Ovary (tissue), 3 donors: ENCODE measurements at regions not wholly inside any gene's neighbourhood (a gene's known extent, or its start where the extent isn't known, plus 50 kb on each side); places are given as distances from the start of the nearest gene placed in this dataset.

Source experiments
- EP300 ChIP-seq: sonication (generic); formaldehyde crosslinking; IDR thresholded peaks from one replicate; pipeline ENCODE4 v1.6.1; 2017; ENCODE audit warnings: antibody characterized with exemption
- POLR2A ChIP-seq: fragments of 450-650 bp; IDR thresholded peaks from one replicate; pipeline ENCODE4 v1.6.1; 2017; ENCODE audit warnings: antibody characterized with exemption, mild to moderate bottlenecking, moderate library complexity
- TF ChIP-seq, protein P1 (sequence below), 3 donors: fragments of 450-650 bp in 2 of 3; fragments of 200-600 bp in 1 of 3; IDR thresholded peaks; one replicate each; pipeline versions ENCODE4 v1.5.1 to v1.8.0; 2016 to 2022; ENCODE audit warnings: antibody characterized with exemption in 3 of 3, mild to moderate bottlenecking in 1 of 3
- donor health status: DM: no; HTN: no; CAD: no.

DNA sequence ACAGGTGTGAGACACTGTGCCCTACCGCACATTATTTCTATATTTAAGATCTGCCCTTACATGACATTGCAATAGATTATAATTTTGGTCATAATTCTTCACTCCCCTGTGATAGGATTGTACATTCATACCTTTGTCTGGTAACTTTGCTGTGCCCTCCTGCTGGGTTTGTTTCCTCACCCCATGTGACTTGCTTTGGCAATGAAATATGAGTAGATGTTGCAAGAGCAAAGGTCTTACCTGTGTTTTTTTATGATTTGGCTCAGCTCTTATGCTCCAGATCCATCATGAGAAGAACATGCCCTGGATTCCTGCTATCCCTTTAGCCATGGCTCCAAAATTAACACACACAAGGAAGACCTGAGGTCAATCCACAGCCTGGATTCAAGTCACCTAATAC is 137.7 kb upstream of the EOMES start:
- TF ChIP-seq, protein P1, sequence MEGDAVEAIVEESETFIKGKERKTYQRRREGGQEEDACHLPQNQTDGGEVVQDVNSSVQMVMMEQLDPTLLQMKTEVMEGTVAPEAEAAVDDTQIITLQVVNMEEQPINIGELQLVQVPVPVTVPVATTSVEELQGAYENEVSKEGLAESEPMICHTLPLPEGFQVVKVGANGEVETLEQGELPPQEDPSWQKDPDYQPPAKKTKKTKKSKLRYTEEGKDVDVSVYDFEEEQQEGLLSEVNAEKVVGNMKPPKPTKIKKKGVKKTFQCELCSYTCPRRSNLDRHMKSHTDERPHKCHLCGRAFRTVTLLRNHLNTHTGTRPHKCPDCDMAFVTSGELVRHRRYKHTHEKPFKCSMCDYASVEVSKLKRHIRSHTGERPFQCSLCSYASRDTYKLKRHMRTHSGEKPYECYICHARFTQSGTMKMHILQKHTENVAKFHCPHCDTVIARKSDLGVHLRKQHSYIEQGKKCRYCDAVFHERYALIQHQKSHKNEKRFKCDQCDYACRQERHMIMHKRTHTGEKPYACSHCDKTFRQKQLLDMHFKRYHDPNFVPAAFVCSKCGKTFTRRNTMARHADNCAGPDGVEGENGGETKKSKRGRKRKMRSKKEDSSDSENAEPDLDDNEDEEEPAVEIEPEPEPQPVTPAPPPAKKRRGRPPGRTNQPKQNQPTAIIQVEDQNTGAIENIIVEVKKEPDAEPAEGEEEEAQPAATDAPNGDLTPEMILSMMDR (IDR thresholded peaks at IDR 0.05), result no peak
- TF ChIP-seq POLR2A (no peak), EP300 (no peak)
